GM21717 (cell line): ENCODE measurements at regions not wholly inside any gene's neighbourhood (a gene's known extent, or its start where the extent isn't known, plus 50 kb on each side); places are given as distances from the start of the nearest gene placed in this dataset.
A peak's percentile ranks its signal among the peaks of the same experiment; 100 is the strongest.
"Not testable (repeated sequence)": the region's sequence is repeated elsewhere in the genome, so short reads cannot be mapped to it uniquely, and the experiment has no call there.

Experiments used
- ATAC-seq: cut with Tn5 transposase; IDR thresholded peaks from one replicate; pipeline ENCODE4 v1.9.1; 2021; ENCODE audit warnings: mild to moderate bottlenecking, moderate library complexity; ENCODE audit not compliant: unreplicated experiment

- ATAC-seq, result not testable (repeated sequence)
Measured at GRCh38 chr12:43192442-43192841, 359.6 kb downstream of the ADAMTS20 start.

GRCh38 chr12:43180242-43180641 is 371.8 kb downstream of the ADAMTS20 start:
- ATAC-seq, result no peak

DNA sequence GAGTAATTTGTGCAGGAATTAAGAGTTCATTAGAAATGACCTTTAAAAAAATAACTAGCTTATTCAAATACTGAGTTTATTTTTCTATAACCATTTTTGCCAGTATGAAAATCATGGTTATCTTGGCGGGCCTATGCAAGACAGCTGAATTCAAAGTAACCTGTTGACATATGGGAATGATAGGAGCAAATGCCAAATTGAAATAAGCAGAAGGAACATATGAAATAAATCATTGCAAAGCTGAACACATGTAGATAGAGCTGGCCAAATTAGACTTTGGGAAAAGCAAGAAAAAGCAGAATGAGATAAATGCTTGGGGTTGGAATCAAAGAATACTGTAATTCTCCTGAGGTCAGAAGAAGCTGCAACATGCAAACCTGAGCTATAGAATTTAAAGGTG is 372.5 kb downstream of the ADAMTS20 start:
- ATAC-seq, result no peak

DNA sequence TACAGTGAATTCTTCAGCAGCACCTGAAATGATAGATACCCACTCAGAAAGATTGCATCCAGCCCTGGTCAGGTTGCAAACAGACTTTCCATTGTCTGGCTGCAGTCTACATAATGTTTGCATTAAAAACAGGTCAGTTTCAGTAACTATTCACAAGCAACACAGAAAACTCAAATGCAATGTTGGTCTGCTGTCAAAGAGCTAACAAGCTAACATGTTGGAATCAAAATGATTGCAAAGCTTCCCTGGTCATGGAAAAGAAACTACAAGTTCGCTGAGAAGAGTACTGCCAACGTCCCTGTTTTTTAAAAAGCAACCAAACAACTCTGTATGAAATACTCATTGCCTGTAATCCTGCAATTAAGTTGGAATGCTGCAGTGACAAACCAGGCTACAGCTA is 374.7 kb downstream of the ADAMTS20 start:
- ATAC-seq, result no peak

DNA sequence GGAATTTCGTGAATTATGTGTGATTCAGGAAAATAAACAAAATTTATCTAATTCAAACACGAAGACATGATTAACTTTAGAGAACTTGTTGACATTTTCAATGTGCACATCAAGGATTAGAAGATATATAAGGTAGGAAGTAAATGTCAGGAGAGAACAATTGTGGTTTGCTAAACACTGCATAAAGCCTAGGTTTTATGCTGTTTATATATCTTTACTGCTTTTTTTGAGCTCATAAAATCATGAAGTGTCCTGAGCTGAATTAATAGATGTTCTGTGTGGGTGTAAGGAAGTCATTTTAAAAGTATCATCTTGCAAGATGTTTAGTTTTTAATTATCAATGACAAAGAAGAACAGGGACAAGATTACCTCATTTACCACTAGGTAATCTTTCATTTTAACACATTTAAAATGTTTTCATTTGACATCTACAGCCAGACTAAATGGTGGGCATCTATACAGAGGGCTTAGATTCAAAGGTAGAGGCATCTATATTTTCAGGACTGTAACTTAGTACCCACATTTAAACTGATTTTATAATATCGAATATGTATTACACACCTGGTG is 382.8 kb downstream of the ADAMTS20 start:
- ATAC-seq, result no peak

DNA sequence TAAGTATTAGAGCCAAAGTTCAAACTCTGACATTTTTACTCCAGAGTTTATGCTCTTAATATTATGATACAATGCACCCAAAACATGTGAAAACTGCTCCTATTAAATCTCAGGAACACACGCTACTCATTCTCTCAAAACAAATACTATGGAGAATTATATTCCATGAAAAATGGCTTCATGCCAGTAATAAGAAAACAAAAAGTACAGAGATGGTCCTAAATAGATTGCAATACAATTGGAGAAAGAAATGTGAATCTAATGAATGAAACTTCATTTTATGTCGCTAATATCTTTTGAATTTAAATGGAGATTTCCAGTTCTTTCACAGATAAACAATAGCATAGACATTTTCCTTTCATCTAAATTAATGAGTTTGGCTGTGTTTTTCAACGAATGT is 384.3 kb downstream of the ADAMTS20 start:
- no peak for ATAC-seq

GRCh38 chr12:43165351-43165750 is 386.7 kb downstream of the ADAMTS20 start:
- ATAC-seq, result no peak

GRCh38 chr12:43162138-43162537 is 389.9 kb downstream of the ADAMTS20 start:
- no peak for ATAC-seq

GRCh38 chr12:43159506-43159905 is 392.5 kb downstream of the ADAMTS20 start:
- ATAC-seq, result no peak

DNA sequence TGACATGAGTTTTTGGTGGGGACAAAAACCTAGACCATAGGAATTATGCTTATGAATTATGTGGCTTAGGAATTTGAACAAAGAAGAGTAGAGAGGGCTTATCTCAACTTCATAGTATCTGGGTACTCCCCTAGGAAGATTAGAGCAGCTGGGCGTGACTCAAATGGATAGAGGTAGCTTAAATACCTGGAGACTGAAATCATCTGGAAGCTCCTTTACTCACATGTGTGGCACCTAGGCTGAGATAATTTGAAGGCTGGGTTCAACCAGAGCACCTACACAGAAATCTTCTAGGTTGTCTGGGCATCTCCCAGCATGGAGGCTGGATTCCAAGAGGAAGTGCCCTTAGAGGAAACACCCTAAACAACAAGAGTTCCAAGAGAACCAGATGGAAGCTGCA is 393.9 kb downstream of the ADAMTS20 start:
- ATAC-seq, result no peak

DNA sequence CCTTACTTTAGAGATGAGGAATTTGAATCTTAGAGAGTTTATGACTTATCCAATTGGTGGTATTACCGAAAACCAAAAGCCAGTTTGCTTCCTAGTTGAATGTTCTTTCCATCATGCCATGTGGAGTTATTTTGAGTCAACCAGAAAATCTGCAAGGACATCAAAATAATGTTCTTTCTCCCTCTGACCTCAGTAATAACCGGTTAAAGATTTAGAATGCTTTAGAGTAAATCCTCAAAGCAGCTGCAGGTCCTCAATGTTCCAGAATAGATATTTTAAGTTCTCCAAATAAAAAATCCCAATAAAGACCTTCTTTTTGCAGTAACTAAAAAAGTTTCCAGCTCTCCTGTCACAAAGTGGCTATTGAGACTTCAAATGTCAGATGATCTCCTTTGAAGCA is 396.6 kb downstream of the ADAMTS20 start:
- no peak for ATAC-seq

- no peak for ATAC-seq
Measured at GRCh38 chr12:43154498-43155045, 397.4 kb downstream of the ADAMTS20 start.

DNA sequence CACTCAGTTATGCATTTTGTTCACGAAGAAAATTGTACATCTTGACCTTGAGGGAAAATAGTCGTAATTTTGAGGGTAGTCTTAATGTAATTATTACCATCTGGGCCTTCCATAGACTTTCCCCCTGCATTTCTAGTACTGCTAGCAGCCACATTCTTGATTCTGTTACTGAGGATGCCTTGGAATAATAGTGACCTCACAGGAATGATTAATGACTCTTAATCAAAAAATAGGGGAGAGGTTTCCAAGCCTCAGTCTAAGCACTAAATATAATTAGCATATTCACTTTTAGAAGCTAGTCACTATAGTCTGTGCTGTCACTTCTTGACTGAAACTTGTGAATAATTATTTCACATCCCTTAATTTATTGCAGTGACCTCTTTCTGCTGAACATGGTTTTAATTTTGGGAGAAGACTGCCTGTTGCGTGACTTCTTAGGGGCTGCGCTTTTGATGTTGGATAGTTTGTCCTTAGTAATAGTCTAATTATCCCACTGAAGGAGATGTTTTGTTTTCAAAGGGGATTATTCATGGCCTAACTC is 400.5 kb downstream of the ADAMTS20 start:
- ATAC-seq, result no peak

- no peak for ATAC-seq
Measured at GRCh38 chr12:43148691-43149090, 403.3 kb downstream of the ADAMTS20 start.

- no peak for ATAC-seq
Measured at GRCh38 chr12:43147878-43148277, 404.1 kb downstream of the ADAMTS20 start.

- no peak for ATAC-seq
Measured at GRCh38 chr12:43145481-43145880, 406.5 kb downstream of the ADAMTS20 start.

DNA sequence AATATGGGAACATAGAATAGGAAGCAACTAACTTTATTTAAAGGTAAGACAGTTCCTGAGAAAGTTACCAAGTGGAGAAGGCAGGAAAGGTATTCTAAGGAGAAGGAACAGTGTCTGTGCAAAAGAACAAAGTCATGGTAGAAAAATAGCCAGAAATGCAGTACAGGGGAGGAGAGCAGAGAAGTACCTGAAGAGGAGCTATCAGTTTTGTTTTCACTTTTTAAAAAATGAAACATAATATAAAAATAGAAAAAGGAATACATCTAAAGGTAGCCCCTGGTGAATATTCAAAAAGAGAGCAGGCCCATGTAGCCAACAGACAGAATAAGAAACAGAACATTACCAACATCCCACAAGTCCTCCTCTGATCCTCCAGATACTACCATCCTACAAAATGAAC is 408.7 kb downstream of the ADAMTS20 start:
- peak; percentile 62 for ATAC-seq

GRCh38 chr12:43132291-43132690 is 419.7 kb downstream of the ADAMTS20 start:
- no peak for ATAC-seq

DNA sequence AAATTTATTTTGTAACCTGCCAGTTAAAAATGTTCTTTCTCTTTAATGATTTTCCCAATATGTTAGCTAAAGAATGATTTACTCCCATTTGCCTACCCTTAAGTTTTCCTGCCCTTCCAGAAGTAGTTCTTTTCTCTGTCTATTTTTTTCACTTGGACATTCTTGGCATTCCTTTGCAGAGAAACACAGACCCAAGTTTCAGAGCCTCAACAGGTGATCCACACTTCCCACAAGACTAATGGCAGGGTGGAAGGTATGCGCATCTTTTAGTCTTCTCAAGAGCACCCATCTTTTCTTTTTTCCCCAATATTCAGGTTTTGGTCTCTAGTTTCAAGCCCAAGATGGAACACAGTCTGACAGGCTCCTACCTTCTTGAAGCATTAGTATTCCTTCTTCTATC is 420.7 kb downstream of the ADAMTS20 start:
- no peak for ATAC-seq

- ATAC-seq, result no peak
Measured at GRCh38 chr12:43127886-43128549, 424.0 kb downstream of the ADAMTS20 start.

- no peak for ATAC-seq
Measured at GRCh38 chr12:43126652-43127375, 425.2 kb downstream of the ADAMTS20 start.

GRCh38 chr12:43123461-43123860 is 428.5 kb downstream of the ADAMTS20 start:
- no peak for ATAC-seq
